Epithelial cell of esophagus (primary cell): ENCODE measurements at regions not wholly inside any gene's neighbourhood (a gene's known extent, or its start where the extent isn't known, plus 50 kb on each side); places are given as distances from the start of the nearest gene placed in this dataset.

ENCODE experiments used
- DNase-seq: peaks from one replicate; pipeline ENCODE4 v3.0.0; 2010; ENCODE audit warnings: low read depth
- H3K4me3 ChIP-seq: 2 replicates; pipeline ENCODE4 v1.5.1; 2011; ENCODE audit warnings: mild to moderate bottlenecking, low read length, control low read depth
- TF ChIP-seq, protein P1 (sequence below): IDR thresholded peaks from 2 replicates; pipeline ENCODE4 v1.5.1; 2011; ENCODE audit warnings: low read depth, mild to moderate bottlenecking, low read length, control low read depth, inconsistent platforms; ENCODE audit not compliant: insufficient read depth; ENCODE audit errors: missing control alignments

DNA sequence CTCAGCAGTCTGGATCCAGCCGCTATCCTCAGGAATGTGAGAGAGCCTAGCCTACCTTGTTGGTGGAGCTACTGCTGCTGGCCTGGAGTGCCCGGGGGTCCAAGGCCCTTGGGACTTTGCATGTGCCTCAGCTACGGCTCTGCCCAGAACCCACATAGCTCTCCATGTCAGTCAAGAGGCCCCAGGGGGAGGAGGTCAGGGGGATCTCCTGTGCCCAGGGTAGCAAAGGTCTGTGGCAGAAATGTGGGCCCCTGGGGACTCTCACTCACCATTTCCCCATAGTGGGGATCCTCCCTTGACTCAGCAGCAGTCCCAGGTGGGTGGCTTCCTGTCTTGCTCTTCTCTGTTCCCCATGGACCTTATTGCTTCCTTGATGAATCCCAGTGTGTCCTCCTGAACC lies 342.7 kb upstream of the CHAC2 start:
- TF ChIP-seq, protein P1, sequence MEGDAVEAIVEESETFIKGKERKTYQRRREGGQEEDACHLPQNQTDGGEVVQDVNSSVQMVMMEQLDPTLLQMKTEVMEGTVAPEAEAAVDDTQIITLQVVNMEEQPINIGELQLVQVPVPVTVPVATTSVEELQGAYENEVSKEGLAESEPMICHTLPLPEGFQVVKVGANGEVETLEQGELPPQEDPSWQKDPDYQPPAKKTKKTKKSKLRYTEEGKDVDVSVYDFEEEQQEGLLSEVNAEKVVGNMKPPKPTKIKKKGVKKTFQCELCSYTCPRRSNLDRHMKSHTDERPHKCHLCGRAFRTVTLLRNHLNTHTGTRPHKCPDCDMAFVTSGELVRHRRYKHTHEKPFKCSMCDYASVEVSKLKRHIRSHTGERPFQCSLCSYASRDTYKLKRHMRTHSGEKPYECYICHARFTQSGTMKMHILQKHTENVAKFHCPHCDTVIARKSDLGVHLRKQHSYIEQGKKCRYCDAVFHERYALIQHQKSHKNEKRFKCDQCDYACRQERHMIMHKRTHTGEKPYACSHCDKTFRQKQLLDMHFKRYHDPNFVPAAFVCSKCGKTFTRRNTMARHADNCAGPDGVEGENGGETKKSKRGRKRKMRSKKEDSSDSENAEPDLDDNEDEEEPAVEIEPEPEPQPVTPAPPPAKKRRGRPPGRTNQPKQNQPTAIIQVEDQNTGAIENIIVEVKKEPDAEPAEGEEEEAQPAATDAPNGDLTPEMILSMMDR, result no peak
- no peak for DNase-seq
- H3K4me3 ChIP-seq, result no peak overlapping the region

DNA sequence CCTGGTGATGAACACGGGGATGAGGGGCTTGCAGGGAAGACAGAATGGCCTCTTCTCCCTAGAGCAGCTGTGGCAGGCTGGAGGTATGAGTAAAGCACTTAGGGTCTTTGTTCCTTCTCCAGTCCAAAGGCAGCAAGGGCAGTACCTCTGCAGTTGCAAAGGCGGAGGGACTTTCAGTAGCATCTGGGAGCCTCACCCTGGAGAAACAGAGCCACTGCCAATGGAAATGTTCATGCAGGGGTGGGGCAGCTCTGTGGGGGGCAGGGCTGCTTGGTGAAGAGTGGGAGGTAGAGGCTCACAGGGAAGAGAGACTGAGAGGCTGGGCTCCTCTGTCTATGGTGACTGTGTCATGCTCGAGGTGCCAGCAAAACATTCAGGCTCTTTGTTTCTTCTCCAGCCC lies 344.1 kb upstream of the CHAC2 start:
- TF ChIP-seq, protein P1, result no peak
- no peak overlapping the region for H3K4me3 ChIP-seq
- no peak for DNase-seq

DNA sequence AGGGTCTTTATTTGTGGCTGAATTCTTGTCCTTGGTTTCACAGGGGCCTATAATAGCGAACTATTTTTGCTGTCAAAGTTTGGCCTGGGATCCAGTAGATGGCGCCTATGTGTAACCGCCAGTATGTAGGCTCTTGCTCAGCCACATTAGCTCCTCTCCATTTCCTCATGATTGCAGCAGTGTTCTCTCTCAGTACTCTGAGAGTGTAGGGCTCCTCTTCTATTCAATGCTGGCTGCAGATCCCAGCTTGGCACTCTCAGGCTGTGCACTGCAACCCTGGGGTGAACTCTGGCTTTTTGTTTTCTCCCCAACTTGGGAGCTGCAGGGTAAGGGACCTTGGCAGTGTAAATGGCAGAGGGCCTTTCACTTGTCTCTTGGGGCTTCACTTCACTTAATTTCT lies 344.6 kb upstream of the CHAC2 start:
- peak; percentile 71 for DNase-seq
- H3K4me3 ChIP-seq, result no peak overlapping the region
- TF ChIP-seq, protein P1, result peak; percentile 70

DNA sequence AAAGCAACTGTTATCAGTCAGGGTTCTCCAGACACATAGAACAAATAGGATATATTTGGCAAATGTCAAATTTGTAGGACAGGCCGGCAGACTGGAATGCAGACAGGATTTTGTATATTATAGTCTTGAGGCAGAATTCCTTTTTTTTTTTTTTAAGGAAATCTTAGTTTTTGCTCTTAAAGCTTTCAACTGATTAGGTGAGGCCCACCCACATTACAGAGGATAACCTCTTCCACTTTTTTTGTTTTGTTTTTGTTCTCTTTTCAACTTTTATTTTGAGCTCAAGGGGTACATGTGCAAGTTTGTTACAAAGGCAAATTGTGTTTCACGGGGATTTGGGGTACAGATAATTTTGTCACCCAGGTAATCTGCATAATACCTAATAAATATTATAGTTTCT lies 350.2 kb upstream of the CHAC2 start:
- no peak for DNase-seq
- TF ChIP-seq, protein P1, result no peak
- no peak overlapping the region for H3K4me3 ChIP-seq

DNA sequence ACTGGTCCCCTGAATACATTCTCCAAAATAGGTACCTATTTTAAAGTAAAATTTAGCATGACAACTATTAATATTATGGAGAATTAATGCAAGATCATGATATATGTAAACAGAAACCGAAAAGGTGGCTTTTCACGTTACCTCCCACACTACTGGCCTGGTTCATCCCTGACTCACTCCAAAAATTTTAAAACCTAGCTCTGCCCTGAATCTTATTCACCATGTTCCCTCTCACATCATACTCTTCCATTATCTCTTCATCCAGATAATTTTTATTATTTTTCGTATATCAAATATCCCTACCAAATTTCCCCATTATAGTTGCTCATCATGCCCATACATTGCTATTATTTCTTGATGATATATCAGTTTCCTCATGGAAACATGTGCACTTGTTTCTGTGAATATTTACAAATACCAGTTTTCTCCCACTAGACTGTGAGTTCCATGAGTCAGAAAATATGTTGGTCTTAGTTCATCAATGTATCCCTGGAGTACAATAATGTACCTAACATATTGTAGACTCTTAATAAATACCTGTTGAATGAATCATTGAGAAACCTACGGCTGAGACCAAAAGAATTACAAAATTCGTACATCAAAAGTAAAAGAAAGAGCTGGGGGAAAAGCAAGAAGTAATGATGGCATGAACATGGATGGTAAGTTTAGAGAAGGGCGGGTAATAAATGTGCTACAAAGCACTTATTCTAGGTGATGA lies 360.1 kb upstream of the CHAC2 start:
- H3K4me3 ChIP-seq, result no peak overlapping the region
- TF ChIP-seq, protein P1, result no peak
- DNase-seq, result peak; percentile 72

DNA sequence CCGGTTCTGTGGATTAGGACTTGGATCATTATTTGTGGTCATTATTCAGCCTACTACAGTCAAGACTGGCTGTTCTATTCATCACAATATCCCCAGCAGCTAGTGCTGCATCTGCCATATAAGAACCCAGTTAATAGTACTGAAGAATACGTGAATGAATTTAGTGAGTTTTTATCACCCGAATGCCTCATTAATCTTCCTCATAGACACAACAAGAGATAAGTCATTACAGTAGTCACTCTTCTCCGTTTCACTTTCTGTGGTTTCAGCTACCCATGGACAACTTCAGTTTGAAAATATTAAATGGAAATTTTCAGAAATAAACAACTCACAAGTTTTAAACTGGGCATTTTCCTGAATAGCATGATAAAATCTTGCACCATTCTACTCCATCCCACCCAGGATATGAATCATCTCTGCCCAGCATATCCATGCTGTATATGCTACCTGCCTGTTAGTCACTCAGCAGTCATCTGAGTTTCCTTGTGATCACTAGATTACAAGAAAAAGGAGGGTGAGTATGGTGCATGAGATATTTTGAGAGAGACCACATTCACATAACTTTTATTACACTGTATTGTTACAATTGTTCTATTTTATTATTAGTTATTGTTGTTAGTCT lies 363.7 kb upstream of the CHAC2 start:
- no peak overlapping the region for H3K4me3 ChIP-seq
- DNase-seq, result peak; percentile 94
- TF ChIP-seq, protein P1, result no peak

DNA sequence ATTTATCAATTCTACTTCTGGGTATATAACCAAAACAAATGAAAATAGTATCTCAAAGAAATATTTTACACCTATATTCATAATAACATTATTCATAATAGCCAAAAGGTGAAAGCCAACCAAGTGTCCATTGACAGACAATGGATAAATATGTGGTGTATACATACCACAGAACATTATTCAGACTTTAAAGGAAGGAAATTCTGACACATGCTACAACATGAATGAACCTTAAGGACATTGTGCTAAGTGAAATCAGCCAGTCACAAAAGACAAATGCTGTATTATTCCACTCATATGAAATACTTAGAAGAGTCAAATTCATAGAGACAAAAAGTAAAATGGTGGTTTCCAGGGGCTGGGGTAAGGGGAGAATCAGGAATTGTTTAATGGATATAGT lies 370.5 kb upstream of the CHAC2 start:
- DNase-seq, result peak; percentile 81
- TF ChIP-seq, protein P1, result no peak

More for the DNA sequence above, 370.5 kb upstream of the CHAC2 start:
- no peak overlapping the region for H3K4me3 ChIP-seq
